Neural cell (in vitro differentiated cells): ENCODE measurements at regions not wholly inside any gene's neighbourhood (a gene's known extent, or its start where the extent isn't known, plus 50 kb on each side); places are given as distances from the start of the nearest gene placed in this dataset.

ENCODE experiments used
- H2AFZ ChIP-seq: fragments of 200-600, 300-800 bp; sonication (generic), shearing (Covaris generic); 2 replicates; pipeline ENCODE4 v1.6.0; 2014; ENCODE audit warnings: low read depth, mild to moderate bottlenecking, antibody characterized with exemption, low read length, moderate library complexity
- H3F3A ChIP-seq: fragments of 200-600 bp; shearing (Covaris generic); 2 replicates; pipeline ENCODE4 v1.6.1; 2016; ENCODE audit warnings: mild to moderate bottlenecking, moderate library complexity, mixed read lengths, antibody characterized with exemption, low read length; ENCODE audit not compliant: insufficient read depth, poor library complexity, severe bottlenecking
- H3K27ac ChIP-seq: fragments of 200-600, 300-800 bp; sonication (generic), shearing (Covaris generic); 2 replicates; pipeline ENCODE4 v1.5.1; 2014; ENCODE audit warnings: mild to moderate bottlenecking, low read length, moderate library complexity
- H3K27me3 ChIP-seq: fragments of 300-800, 200-600 bp; sonication (generic), shearing (Covaris generic); 2 replicates; pipeline ENCODE4 v1.6.0; 2014; ENCODE audit warnings: mild to moderate bottlenecking, low read depth, low read length, moderate library complexity; ENCODE audit not compliant: insufficient read depth
- H3K36me3 ChIP-seq: fragments of 300-800, 200-600 bp; sonication (generic), shearing (Covaris generic); 2 replicates; pipeline ENCODE4 v1.5.1; 2014; ENCODE audit warnings: mild to moderate bottlenecking, antibody characterized with exemption, low read length, moderate library complexity; ENCODE audit not compliant: insufficient read depth
- H3K4me2 ChIP-seq: fragments of 300-800, 200-600 bp; sonication (generic), shearing (Covaris generic); 2 replicates; pipeline ENCODE4 v1.6.0; 2014; ENCODE audit warnings: mild to moderate bottlenecking, low read length
- H3K4me3 ChIP-seq: fragments of 300-800, 200-600 bp; sonication (generic), shearing (Covaris generic); 2 replicates; pipeline ENCODE4 v1.5.1; 2014; ENCODE audit warnings: mild to moderate bottlenecking, low read length, moderate library complexity
- H3K79me2 ChIP-seq: fragments of 200-600 bp; shearing (Covaris generic); replicated peaks from 2 replicates; pipeline ENCODE4 v1.6.0; 2014; ENCODE audit warnings: mild to moderate bottlenecking, low read length, moderate library complexity; ENCODE audit not compliant: insufficient read depth
- H3K9ac ChIP-seq: fragments of 300-800, 200-600 bp; sonication (generic), shearing (Covaris generic); 2 replicates; pipeline ENCODE4 v1.6.1; 2016; ENCODE audit warnings: mild to moderate bottlenecking, low read length, mixed read lengths
- H3K9me2 ChIP-seq: fragments of 200-600 bp; shearing (Covaris generic); 2 replicates; pipeline ENCODE4 v1.6.1; 2016; ENCODE audit warnings: mild to moderate bottlenecking, low read length, mixed read lengths; ENCODE audit not compliant: insufficient read depth
- H3K9me3 ChIP-seq: fragments of 200-600, 300-800 bp; sonication (generic), shearing (Covaris generic); 2 replicates; pipeline ENCODE4 v1.6.1; 2016; ENCODE audit warnings: mild to moderate bottlenecking, mixed run types, low read length, moderate library complexity, mixed read lengths
- H4K20me1 ChIP-seq: fragments of 200-600 bp; shearing (Covaris generic); 2 replicates; pipeline ENCODE4 v1.6.1; 2016; ENCODE audit warnings: mild to moderate bottlenecking, mixed run types; ENCODE audit not compliant: insufficient read depth
- CTCF ChIP-seq: fragments of 450-650 bp; IDR thresholded peaks from 2 replicates; pipeline ENCODE4 v1.5.1; 2014; ENCODE audit warnings: antibody characterized with exemption, mild to moderate bottlenecking, moderate library complexity; ENCODE audit not compliant: poor library complexity, severe bottlenecking
- EP300 ChIP-seq: fragments of 450-650 bp; conservative IDR thresholded peaks from 2 replicates; pipeline ENCODE4 v1.6.1; 2014; ENCODE audit warnings: antibody characterized with exemption, mild to moderate bottlenecking, moderate library complexity; ENCODE audit not compliant: poor library complexity, severe bottlenecking
- EZH2 ChIP-seq: fragments of 200-600, 300-800 bp; shearing (Covaris generic), sonication (generic); IDR thresholded peaks from 2 replicates; pipeline ENCODE4 v1.6.1; 2014; ENCODE audit warnings: antibody characterized with exemption, low read length, borderline replicate concordance, mild to moderate bottlenecking; ENCODE audit not compliant: insufficient read depth, poor library complexity, severe bottlenecking
- MXI1 ChIP-seq: fragments of 450-650 bp; conservative IDR thresholded peaks from 2 replicates; pipeline ENCODE4 v1.6.1; 2014; ENCODE audit warnings: antibody characterized with exemption, mild to moderate bottlenecking; ENCODE audit not compliant: poor library complexity, severe bottlenecking
- POLR2AphosphoS5 ChIP-seq: IDR thresholded peaks from 2 replicates; pipeline ENCODE4 v1.6.1; 2012
- RAD21 ChIP-seq: fragments of 450-650 bp; conservative IDR thresholded peaks from 2 replicates; pipeline ENCODE4 v1.6.1; 2014; ENCODE audit warnings: antibody characterized with exemption, mild to moderate bottlenecking, moderate library complexity
- REST ChIP-seq: IDR thresholded peaks from 2 replicates; pipeline ENCODE4 v1.6.1; 2012; ENCODE audit warnings: borderline replicate concordance
- SMC3 ChIP-seq: fragments of 450-650 bp; conservative IDR thresholded peaks from 2 replicates; pipeline ENCODE4 v1.6.1; 2014; ENCODE audit warnings: antibody characterized with exemption, mild to moderate bottlenecking, moderate library complexity; ENCODE audit not compliant: poor library complexity
- TAF1 ChIP-seq: IDR thresholded peaks from 2 replicates; pipeline ENCODE4 v1.6.1; 2012; ENCODE audit warnings: low read depth

- Histone ChIP-seq H3K9ac (no peak overlapping the region), H3K9me3 (no peaks in the 10 kb centered on the region), H3K27me3 (no peaks in the 10 kb centered on the region), H3K4me3 (no peak overlapping the region), H3K36me3 (no peaks in the 10 kb centered on the region), H3K27ac (no peak overlapping the region), H2AFZ (no peak overlapping the region), H3K79me2 (no peaks in the 10 kb centered on the region), H4K20me1 (no peaks in the 10 kb centered on the region), H3F3A (no peaks in the 10 kb centered on the region), H3K4me2 (no peak overlapping the region), H3K9me2 (no peaks in the 10 kb centered on the region)
- TF ChIP-seq CTCF: no peak
- TF ChIP-seq POLR2AphosphoS5: no peak
- TF ChIP-seq RAD21: no peak
- TF ChIP-seq MXI1: no peak
- no peak for TF ChIP-seq EP300
- no peak for TF ChIP-seq REST
- no peak for TF ChIP-seq EZH2
- TF ChIP-seq TAF1: no peak
- no peak for TF ChIP-seq SMC3
These were observed 143.1 kb downstream of the TTC32 start for GRCh38 chr2:19758658-19759057.

GRCh38 chr2:19757586-19757985, 144.2 kb downstream of the TTC32 start:
- Histone ChIP-seq H3F3A (no peaks in the 10 kb centered on the region), H3K27ac (no peak overlapping the region), H2AFZ (no peak overlapping the region), H3K27me3 (no peaks in the 10 kb centered on the region), H3K9ac (no peak overlapping the region), H3K9me3 (no peaks in the 10 kb centered on the region), H3K4me2 (no peak overlapping the region), H3K9me2 (no peaks in the 10 kb centered on the region), H4K20me1 (no peaks in the 10 kb centered on the region), H3K79me2 (no peaks in the 10 kb centered on the region), H3K4me3 (no peak overlapping the region), H3K36me3 (no peaks in the 10 kb centered on the region)
- TF ChIP-seq SMC3 (no peak), CTCF (no peak), EP300 (no peak), EZH2 (no peak), POLR2AphosphoS5 (no peak)
